GM12875 (cell line): ENCODE measurements at regions not wholly inside any gene's neighbourhood (a gene's known extent, or its start where the extent isn't known, plus 50 kb on each side); places are given as distances from the start of the nearest gene placed in this dataset.

Experiments used
- H3K4me3 ChIP-seq: one replicate; pipeline ENCODE4 v1.5.1; 2011; ENCODE audit warnings: low read depth, low read length, control low read depth
- TF ChIP-seq, protein P1 (sequence below): IDR thresholded peaks from 2 replicates; pipeline ENCODE4 v1.5.1; 2011; ENCODE audit warnings: low read depth, mild to moderate bottlenecking, control low read depth, inconsistent platforms, low read length, moderate library complexity, borderline replicate concordance; ENCODE audit not compliant: insufficient read depth

- H3K4me3 ChIP-seq, result no peak overlapping the region
- TF ChIP-seq, protein P1, sequence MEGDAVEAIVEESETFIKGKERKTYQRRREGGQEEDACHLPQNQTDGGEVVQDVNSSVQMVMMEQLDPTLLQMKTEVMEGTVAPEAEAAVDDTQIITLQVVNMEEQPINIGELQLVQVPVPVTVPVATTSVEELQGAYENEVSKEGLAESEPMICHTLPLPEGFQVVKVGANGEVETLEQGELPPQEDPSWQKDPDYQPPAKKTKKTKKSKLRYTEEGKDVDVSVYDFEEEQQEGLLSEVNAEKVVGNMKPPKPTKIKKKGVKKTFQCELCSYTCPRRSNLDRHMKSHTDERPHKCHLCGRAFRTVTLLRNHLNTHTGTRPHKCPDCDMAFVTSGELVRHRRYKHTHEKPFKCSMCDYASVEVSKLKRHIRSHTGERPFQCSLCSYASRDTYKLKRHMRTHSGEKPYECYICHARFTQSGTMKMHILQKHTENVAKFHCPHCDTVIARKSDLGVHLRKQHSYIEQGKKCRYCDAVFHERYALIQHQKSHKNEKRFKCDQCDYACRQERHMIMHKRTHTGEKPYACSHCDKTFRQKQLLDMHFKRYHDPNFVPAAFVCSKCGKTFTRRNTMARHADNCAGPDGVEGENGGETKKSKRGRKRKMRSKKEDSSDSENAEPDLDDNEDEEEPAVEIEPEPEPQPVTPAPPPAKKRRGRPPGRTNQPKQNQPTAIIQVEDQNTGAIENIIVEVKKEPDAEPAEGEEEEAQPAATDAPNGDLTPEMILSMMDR, result no peak
Observed at GRCh38 chr9:120110520-120110919, 469.4 kb downstream of the CDK5RAP2 start.

DNA sequence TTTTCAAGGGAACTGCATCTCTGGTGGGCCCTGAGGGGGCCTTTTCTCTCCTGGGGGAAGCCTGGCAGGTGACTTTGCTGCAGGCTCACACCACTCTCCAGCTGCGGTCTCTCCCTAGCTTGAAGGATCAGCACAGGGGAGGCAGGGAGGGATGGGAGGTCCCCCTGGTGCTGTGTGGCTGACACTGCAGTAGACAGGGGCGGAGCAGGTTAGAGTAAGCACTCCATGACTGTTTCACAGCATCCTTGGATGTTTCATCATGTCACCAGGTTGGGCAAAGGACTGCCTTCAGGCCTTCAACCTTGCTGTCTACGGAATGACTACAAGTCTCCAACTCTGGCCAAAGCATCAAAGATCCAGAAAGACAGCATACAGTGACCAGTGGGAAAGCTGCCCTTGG, 470.7 kb downstream of the CDK5RAP2 start:
- TF ChIP-seq, protein P1, result peak; percentile 21; the same call in 1 of the 2 replicates
- H3K4me3 ChIP-seq, result no peak overlapping the region

DNA sequence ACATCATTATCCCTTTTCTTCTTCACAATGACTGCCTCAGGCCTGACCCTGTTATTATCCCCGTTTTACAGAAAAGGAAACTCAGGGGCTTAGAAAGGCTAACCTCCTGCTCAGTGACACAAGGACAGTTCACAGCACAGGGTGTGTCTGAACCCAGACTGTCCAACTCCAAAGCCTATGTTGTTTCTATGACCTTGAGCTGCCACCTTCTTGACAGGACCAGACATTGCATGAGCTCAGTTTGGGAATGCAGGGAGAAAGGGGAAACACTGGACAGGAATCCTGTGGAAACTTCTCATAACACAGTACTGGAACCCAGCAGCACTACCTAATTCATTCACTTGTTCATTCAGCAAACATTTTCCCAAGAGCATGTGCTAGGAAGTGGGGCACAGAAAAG, 472.8 kb downstream of the CDK5RAP2 start:
- no peak overlapping the region for H3K4me3 ChIP-seq
- TF ChIP-seq, protein P1, result no peak

- no peak overlapping the region for H3K4me3 ChIP-seq
- TF ChIP-seq, protein P1, result no peak
Observed at GRCh38 chr9:120104771-120105170, 475.2 kb downstream of the CDK5RAP2 start.

DNA sequence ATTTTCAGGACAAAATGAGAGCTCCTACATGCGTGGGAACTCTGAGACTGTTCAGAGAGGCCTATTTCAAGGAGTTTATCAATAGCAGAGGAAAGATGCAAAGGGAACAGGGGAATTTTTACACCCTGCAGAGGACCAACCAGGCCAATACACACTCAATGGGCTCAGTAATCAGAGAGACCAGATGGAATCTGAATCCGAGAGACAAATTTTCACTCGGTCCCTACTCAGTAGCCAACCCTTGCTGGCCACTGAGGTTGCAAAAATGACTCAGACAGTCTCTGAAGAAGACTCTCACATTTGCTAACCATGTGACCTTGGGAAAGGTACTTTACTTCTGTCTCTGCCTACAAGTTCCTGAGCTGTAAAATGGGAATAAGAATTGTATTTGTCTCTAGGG, 479.4 kb downstream of the CDK5RAP2 start:
- no peak overlapping the region for H3K4me3 ChIP-seq
- TF ChIP-seq, protein P1, result no peak

DNA sequence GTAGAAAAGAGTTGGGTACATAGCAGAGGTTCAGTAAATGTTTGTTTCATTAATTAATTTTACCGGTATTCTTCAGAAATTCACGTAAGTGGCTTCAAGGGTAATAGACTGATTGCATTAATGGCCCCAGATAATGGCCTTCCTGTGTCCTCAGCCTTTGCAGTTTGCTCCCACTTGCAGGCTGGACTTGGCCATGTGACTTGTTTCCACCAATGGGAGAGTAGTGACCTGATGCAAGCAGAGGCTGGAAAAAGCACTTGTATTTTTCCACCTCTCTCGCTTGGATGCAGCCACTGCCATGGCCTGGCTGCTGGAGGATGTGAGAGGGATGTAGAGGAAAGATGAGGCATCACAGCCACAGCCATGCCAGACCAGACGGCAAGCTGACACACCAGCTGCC, 480.9 kb downstream of the CDK5RAP2 start:
- no peak overlapping the region for H3K4me3 ChIP-seq
- TF ChIP-seq, protein P1, result no peak

- TF ChIP-seq, protein P1, result no peak
- H3K4me3 ChIP-seq, result no peak overlapping the region
Observed at GRCh38 chr9:120098584-120098983, 481.4 kb downstream of the CDK5RAP2 start.
